ENCODE measurements at regions not wholly inside any gene's neighbourhood (a gene's known extent, or its start where the extent isn't known, plus 50 kb on each side); places are given as distances from the start of the nearest gene placed in this dataset.
"Not testable (repeated sequence)": the region's sequence is repeated elsewhere in the genome, so short reads cannot be mapped to it uniquely, and the experiment has no call there.

- Histone ChIP-seq H3K27me3 (no peaks in the 10 kb centered on the region), H3K4me1 (no peaks in the 10 kb centered on the region), H3K9me3 (peaks cover 0 to 7% (median 0%) of the 10 kb centered on the region in 12 donors), H3K4me3 (no peak overlapping the region), H3K27ac (no peak overlapping the region), H3K36me3 (no peaks in the 10 kb centered on the region)
- no peak for TF ChIP-seq CTCF (IDR thresholded peaks at IDR 0.05)
- no peak for TF ChIP-seq POLR2A (IDR thresholded peaks at IDR 0.05)
- intact Hi-C loops (cut with DNase I) = no loop called here
- WGBS, 4 donors = 85 to 90% (median 86%) methylated on average over 12 to 13 of the region's 13 CpGs
- DNase-seq = no peak
- ATAC-seq = no peak
These were observed 324.3 kb downstream of the ZNF716 start for GRCh38 chr7:57774300-57774699.

- H3K27me3 ChIP-seq = no peaks in the 10 kb centered on the region
- no peak for ATAC-seq
- TF ChIP-seq POLR2A (IDR thresholded peaks at IDR 0.05) = no peak
- TF ChIP-seq CTCF (IDR thresholded peaks at IDR 0.05) = no peak
- 76 to 83% (median 76%) methylated on average over 16 to 17 of the region's 17 CpGs for WGBS, 4 donors
- H3K9me3 ChIP-seq = peaks cover 0 to 7% (median 0%) of the 10 kb centered on the region in 12 donors
- H3K36me3 ChIP-seq = no peaks in the 10 kb centered on the region
- intact Hi-C loops (cut with DNase I) = no loop called here
- H3K4me3 ChIP-seq = no peak overlapping the region
- H3K4me1 ChIP-seq = no peaks in the 10 kb centered on the region
- no peak overlapping the region for H3K27ac ChIP-seq
- DNase-seq = no peak
These were observed 325.6 kb downstream of the ZNF716 start for GRCh38 chr7:57775396-57776088.

GRCh38 chr7:57776136-57776856, 326.3 kb downstream of the ZNF716 start:
- intact Hi-C loops (cut with DNase I); DNase-seq; H3K27ac ChIP-seq; ATAC-seq; H3K36me3 ChIP-seq; H3K9me3 ChIP-seq; H3K4me3 ChIP-seq; H3K4me1 ChIP-seq; H3K27me3 ChIP-seq: not testable (repeated sequence)
- WGBS, 4 donors = 87 to 91% (median 89%) methylated on average over 30 to 36 of the region's 36 CpGs

GRCh38 chr7:57789130-57789529, 339.2 kb downstream of the ZNF716 start:
- no peaks in the 10 kb centered on the region for H3K36me3 ChIP-seq
- H3K9me3 ChIP-seq = peaks cover 0 to 6% (median 0%) of the 10 kb centered on the region in 12 donors
- DNase-seq (no peak), ATAC-seq (no peak)
- H3K27me3 ChIP-seq = no peaks in the 10 kb centered on the region
- no peak for TF ChIP-seq POLR2A (IDR thresholded peaks at IDR 0.05)
- no peak for TF ChIP-seq CTCF (IDR thresholded peaks at IDR 0.05)
- 80 to 84% (median 82%) methylated on average over 9 to 10 of the region's 10 CpGs for WGBS, 4 donors
- no peak overlapping the region for H3K4me3 ChIP-seq
- intact Hi-C loops (cut with DNase I) = no loop called here
- no peaks in the 10 kb centered on the region for H3K4me1 ChIP-seq
- no peak overlapping the region for H3K27ac ChIP-seq

Data from heart left ventricle (tissue), 16 donors.